Esophagus (tissue), 2 donors: ENCODE measurements at regions not wholly inside any gene's neighbourhood (a gene's known extent, or its start where the extent isn't known, plus 50 kb on each side); places are given as distances from the start of the nearest gene placed in this dataset.

Experiments used
- H3K27ac ChIP-seq, 2 donors: one replicate each; pipeline ENCODE4 v1.5.1; 2013; ENCODE audit warnings: low read depth in 2 of 2, mild to moderate bottlenecking in 2 of 2, inconsistent platforms in 1 of 2, low read length in 1 of 2, moderate library complexity in 1 of 2
- H3K27me3 ChIP-seq, 2 donors: one replicate each; pipeline ENCODE4 v1.6.1; 2013; ENCODE audit warnings: low read length in 2 of 2, control low read depth in 1 of 2, mild to moderate bottlenecking in 1 of 2; ENCODE audit not compliant: insufficient read depth in 2 of 2, control insufficient read depth in 1 of 2
- H3K36me3 ChIP-seq, 2 donors: one replicate each; pipeline ENCODE4 v1.6.1; 2013; ENCODE audit warnings: low read length in 1 of 2; ENCODE audit not compliant: control insufficient read depth in 2 of 2, insufficient read depth in 2 of 2
- H3K4me1 ChIP-seq, 2 donors: one replicate each; pipeline ENCODE4 v1.6.1; 2013; ENCODE audit warnings: low read length in 1 of 2; ENCODE audit not compliant: control insufficient read depth in 2 of 2, insufficient read depth in 2 of 2
- H3K4me3 ChIP-seq, 2 donors: one replicate each; pipeline ENCODE4 v1.5.1; 2013; ENCODE audit warnings: low read length in 2 of 2, mild to moderate bottlenecking in 2 of 2, low read depth in 1 of 2, moderate library complexity in 1 of 2
- H3K9me3 ChIP-seq, 2 donors: one replicate each; pipeline ENCODE4 v1.6.1; 2013; ENCODE audit warnings: mild to moderate bottlenecking in 2 of 2, low read depth in 1 of 2, low read length in 1 of 2, moderate library complexity in 1 of 2; ENCODE audit not compliant: control insufficient read depth in 2 of 2, insufficient read depth in 1 of 2
- WGBS, 2 donors: extraction: QIAGEN DNeasy Blood & Tissue Kit; methylation state at CpG; one replicate each; pipeline ENCODE4 v1.1.7; 2013; 5-methylcytosine and 5-hydroxymethylcytosine counted together
- donor health status: healthy with polysubstance abuse.
- donor health status: Bipolar disorder and iron deficiency.

- H3K27ac ChIP-seq: no peak overlapping the region
- H3K4me1 ChIP-seq: peaks cover 4 to 15% of the 10 kb centered on the region in 2 donors
- H3K9me3 ChIP-seq: no peaks in the 10 kb centered on the region
- no peaks in the 10 kb centered on the region for H3K27me3 ChIP-seq
- no peaks in the 10 kb centered on the region for H3K36me3 ChIP-seq
- 78 to 87% methylated on average over 12 of the region's 12 CpGs for WGBS, 2 donors
- no peak overlapping the region for H3K4me3 ChIP-seq
Measured at GRCh38 chr6:37550191-37550831, 50.6 kb upstream of the CCDC167 start.

- Histone ChIP-seq H3K27ac (no peak overlapping the region), H3K27me3 (no peaks in the 10 kb centered on the region), H3K36me3 (no peaks in the 10 kb centered on the region), H3K9me3 (no peaks in the 10 kb centered on the region), H3K4me1 (peaks cover 4 to 15% of the 10 kb centered on the region in 2 donors), H3K4me3 (no peak overlapping the region)
- 83 to 93% methylated on average over 11 of the region's 11 CpGs for whole genome bisulfite sequencing, 2 donors
Measured at GRCh38 chr6:37549558-37549957, 49.9 kb upstream of the CCDC167 start.
